Small intestine (tissue), 7 donors: ENCODE measurements at regions not wholly inside any gene's neighbourhood (a gene's known extent, or its start where the extent isn't known, plus 50 kb on each side); places are given as distances from the start of the nearest gene placed in this dataset.
"Not testable (repeated sequence)": the region's sequence is repeated elsewhere in the genome, so short reads cannot be mapped to it uniquely, and the experiment has no call there.

Source experiments
- DNase-seq, 2 donors: peaks; one replicate each; pipeline versions ENCODE4 v3.0.0 to v3.0.0-alpha.2; 2013
- FAIRE-seq: peaks from 2 replicates; lab custom pipeline; 2012; peaks lifted over from hg19 to GRCh38; lab: Jason Lieb, UNC
- H3K27ac ChIP-seq, 3 donors: one replicate each; pipeline ENCODE4 v1.5.1; 2013; ENCODE audit warnings: low read length in 2 of 3, mild to moderate bottlenecking in 2 of 3, control low read depth in 1 of 3, inconsistent platforms in 1 of 3, low read depth in 1 of 3, moderate library complexity in 1 of 3
- H3K27me3 ChIP-seq, 3 donors: one replicate each; pipeline ENCODE4 v1.6.1; 2013; ENCODE audit warnings: low read length in 3 of 3, inconsistent platforms in 1 of 3; ENCODE audit not compliant: control insufficient read depth in 3 of 3, insufficient read depth in 3 of 3
- H3K36me3 ChIP-seq, 3 donors: one replicate each; pipeline ENCODE4 v1.6.1; 2013; ENCODE audit warnings: low read length in 3 of 3, inconsistent platforms in 1 of 3, low read depth in 1 of 3, mild to moderate bottlenecking in 1 of 3, moderate library complexity in 1 of 3; ENCODE audit not compliant: control insufficient read depth in 3 of 3, insufficient read depth in 2 of 3
- H3K4me1 ChIP-seq, 3 donors: one replicate each; pipeline ENCODE4 v1.6.1; 2013; ENCODE audit warnings: low read length in 2 of 3, inconsistent platforms in 1 of 3, low read depth in 1 of 3, mild to moderate bottlenecking in 1 of 3, moderate library complexity in 1 of 3; ENCODE audit not compliant: control insufficient read depth in 3 of 3, insufficient read depth in 2 of 3
- H3K4me3 ChIP-seq, 3 donors: one replicate each; pipeline ENCODE4 v1.5.1; 2013; ENCODE audit warnings: low read length in 3 of 3, control low read depth in 1 of 3, inconsistent platforms in 1 of 3, low read depth in 1 of 3, mild to moderate bottlenecking in 1 of 3, moderate library complexity in 1 of 3
- H3K9me3 ChIP-seq, 2 donors: one replicate each; pipeline ENCODE4 v1.6.1; 2013; ENCODE audit warnings: low read depth in 1 of 2, low read length in 1 of 2; ENCODE audit not compliant: control insufficient read depth in 2 of 2, insufficient read depth in 1 of 2
- WGBS, 3 donors: extraction: QIAGEN DNeasy Blood & Tissue Kit; methylation state at CpG; one replicate each; pipeline ENCODE4 v1.1.7; 2013; 5-methylcytosine and 5-hydroxymethylcytosine counted together
- donor health status: healthy with polysubstance abuse.
- donor health status: control.
- donor health status: control.
- donor health status: Bipolar disorder and iron deficiency.
- donor health status: healthy.

GRCh38 chr14:105747503-105748203, 221.3 kb downstream of the TMEM121 start:
- not testable (repeated sequence) for H3K4me3 ChIP-seq, H3K27ac ChIP-seq, DNase-seq, H3K36me3 ChIP-seq, FAIRE-seq, H3K27me3 ChIP-seq, H3K4me1 ChIP-seq
- WGBS, 3 donors: 67 to 82% (median 69%) methylated on average over 27 to 31 of the region's 31 CpGs
- peaks cover 0 to 10% of the 10 kb centered on the region in 2 donors for H3K9me3 ChIP-seq

GRCh38 chr14:105748204-105748578, 221.8 kb downstream of the TMEM121 start:
- DNase-seq (no peak), FAIRE-seq (no peak)
- H3K27me3 ChIP-seq: no peaks in the 10 kb centered on the region
- H3K36me3 ChIP-seq: no peaks in the 10 kb centered on the region
- WGBS, 3 donors: 25 to 64% (median 29%) methylated on average over 5 of the region's 5 CpGs
- H3K4me1 ChIP-seq: no peaks in the 10 kb centered on the region
- H3K4me3 ChIP-seq: no peak overlapping the region
- peaks cover 0 to 10% of the 10 kb centered on the region in 2 donors for H3K9me3 ChIP-seq
- H3K27ac ChIP-seq: no peak overlapping the region

GRCh38 chr14:105748710-105749109, 222.3 kb downstream of the TMEM121 start:
- H3K27ac ChIP-seq, H3K4me1 ChIP-seq, DNase-seq, FAIRE-seq, H3K27me3 ChIP-seq, H3K4me3 ChIP-seq, H3K36me3 ChIP-seq: not testable (repeated sequence)
- 48 to 71% (median 56%) methylated on average over 6 of the region's 6 CpGs for WGBS, 3 donors
- peaks cover 0 to 10% of the 10 kb centered on the region in 2 donors for H3K9me3 ChIP-seq

GRCh38 chr14:105749870-105750541, 223.6 kb downstream of the TMEM121 start:
- H3K4me3 ChIP-seq, H3K36me3 ChIP-seq, H3K27me3 ChIP-seq, H3K27ac ChIP-seq, FAIRE-seq, H3K4me1 ChIP-seq, DNase-seq: not testable (repeated sequence)
- peaks cover 0 to 10% of the 10 kb centered on the region in 2 donors for H3K9me3 ChIP-seq
- WGBS, 3 donors: 74 to 83% (median 75%) methylated on average over 10 to 14 of the region's 19 CpGs

GRCh38 chr14:105751291-105751751, 224.9 kb downstream of the TMEM121 start:
- not testable (repeated sequence) for H3K27ac ChIP-seq, H3K4me1 ChIP-seq, FAIRE-seq, H3K4me3 ChIP-seq, H3K36me3 ChIP-seq, H3K27me3 ChIP-seq, DNase-seq, H3K9me3 ChIP-seq
- 75 to 88% (median 78%) methylated on average over 18 of the region's 18 CpGs for WGBS, 3 donors

GRCh38 chr14:105752420-105752819, 226.0 kb downstream of the TMEM121 start:
- H3K9me3 ChIP-seq, H3K36me3 ChIP-seq, DNase-seq, FAIRE-seq, H3K27ac ChIP-seq, H3K4me1 ChIP-seq, H3K27me3 ChIP-seq, H3K4me3 ChIP-seq: not testable (repeated sequence)
- WGBS, 3 donors: 38 to 79% (median 78%) methylated on average over 2 to 4 of the region's 7 CpGs

GRCh38 chr14:105760691-105761344, 234.4 kb downstream of the TMEM121 start:
- FAIRE-seq (no peak), DNase-seq (no peak)
- Histone ChIP-seq H3K27ac (no peak overlapping the region), H3K36me3 (no peaks in the 10 kb centered on the region), H3K4me1 (no peaks in the 10 kb centered on the region), H3K4me3 (no peak overlapping the region), H3K9me3 (peaks cover 0 to 19% of the 10 kb centered on the region in 2 donors), H3K27me3 (no peaks in the 10 kb centered on the region)
- 74 to 90% (median 79%) methylated on average over 18 of the region's 18 CpGs for WGBS, 3 donors

- not testable (repeated sequence) for H3K4me1 ChIP-seq, DNase-seq, FAIRE-seq, H3K27me3 ChIP-seq, H3K36me3 ChIP-seq, H3K27ac ChIP-seq, H3K4me3 ChIP-seq
- WGBS, 3 donors: 45 to 80% (median 70%) methylated on average over 5 of the region's 5 CpGs
- H3K9me3 ChIP-seq: peaks cover 0 to 24% of the 10 kb centered on the region in 2 donors
These were observed 235.0 kb downstream of the TMEM121 start for GRCh38 chr14:105761345-105761740.
